ENCODE measurements at regions not wholly inside any gene's neighbourhood (a gene's known extent, or its start where the extent isn't known, plus 50 kb on each side); places are given as distances from the start of the nearest gene placed in this dataset.
A peak's percentile ranks its signal among the peaks of the same experiment; 100 is the strongest.

GRCh38 chr10:118838364-118838763 is 83.6 kb upstream of the CACUL1 start:
- no peak for DNase-seq

- no peak for DNase-seq
Measured at GRCh38 chr10:118839348-118839747, 84.6 kb upstream of the CACUL1 start.

GRCh38 chr10:118840071-118840775 is 85.5 kb upstream of the CACUL1 start:
- no peak for DNase-seq

DNA sequence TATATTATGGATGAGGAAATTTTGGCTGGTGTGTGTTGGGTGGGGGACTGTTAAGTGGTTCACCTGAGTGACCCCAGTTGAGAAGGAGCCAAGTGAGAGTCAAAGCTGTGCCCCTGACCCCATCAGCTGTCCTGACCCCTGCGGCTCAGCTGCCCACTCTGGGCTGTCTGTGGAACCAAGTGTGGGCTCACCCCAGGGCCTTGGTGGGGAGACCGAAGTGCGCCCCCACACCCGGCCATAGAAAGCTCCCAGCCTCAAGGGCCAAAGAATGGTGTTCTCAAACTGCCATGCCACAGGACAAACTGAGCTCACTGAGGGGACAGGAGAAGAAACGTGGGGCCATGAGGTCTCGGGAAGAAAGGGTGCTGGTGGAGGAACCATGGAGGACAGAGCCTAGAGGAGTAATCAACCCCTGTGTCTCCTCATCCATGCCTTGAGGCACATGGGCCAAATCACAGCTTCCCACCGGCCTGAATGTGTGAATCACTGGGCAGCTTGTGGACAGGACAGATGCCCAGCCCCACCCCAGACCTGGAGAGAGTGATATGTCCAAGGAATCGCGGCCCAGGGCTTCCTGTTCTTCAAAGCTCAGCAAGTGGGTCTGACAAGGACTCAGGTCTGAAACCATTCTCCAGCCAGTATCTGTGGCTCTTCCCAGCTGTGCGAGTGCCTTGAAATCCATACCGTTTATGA is 86.2 kb upstream of the CACUL1 start:
- no peak for DNase-seq

DNA sequence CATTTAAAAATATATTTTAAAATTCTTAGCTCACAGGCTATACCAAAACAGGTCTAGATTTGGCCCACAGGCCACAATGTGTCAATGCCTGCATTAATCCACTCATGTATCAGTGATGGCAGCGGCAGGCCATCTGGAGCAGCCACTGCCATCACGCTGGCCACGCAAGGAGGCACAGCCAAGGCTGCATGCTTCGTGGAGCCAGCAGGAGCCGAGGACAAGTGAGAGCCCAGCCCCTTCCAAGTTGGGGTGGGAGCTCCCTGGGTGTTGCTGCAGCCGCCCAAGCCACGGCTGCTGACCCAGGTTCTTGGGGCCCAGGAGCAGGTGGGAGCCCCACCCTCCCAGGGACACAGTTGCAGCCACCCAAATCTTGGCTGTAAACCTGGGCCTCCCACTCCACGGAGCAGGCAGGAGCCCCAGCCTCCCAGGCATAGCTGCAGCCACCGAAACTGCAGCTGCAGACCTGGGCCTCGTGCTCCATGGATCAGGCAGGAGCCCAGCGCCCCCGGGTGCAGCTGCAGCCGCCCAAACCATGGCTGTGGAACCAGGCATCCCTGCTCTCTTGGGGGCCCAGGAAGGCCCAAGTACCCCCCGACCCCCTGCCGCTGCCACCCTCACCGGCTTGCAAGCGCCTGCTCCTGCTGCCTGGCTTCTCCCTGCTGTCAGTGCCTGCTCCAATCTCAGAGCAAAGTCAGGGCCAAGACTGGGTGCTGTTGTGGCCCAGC is 87.3 kb upstream of the CACUL1 start:
- no peak for DNase-seq

DNA sequence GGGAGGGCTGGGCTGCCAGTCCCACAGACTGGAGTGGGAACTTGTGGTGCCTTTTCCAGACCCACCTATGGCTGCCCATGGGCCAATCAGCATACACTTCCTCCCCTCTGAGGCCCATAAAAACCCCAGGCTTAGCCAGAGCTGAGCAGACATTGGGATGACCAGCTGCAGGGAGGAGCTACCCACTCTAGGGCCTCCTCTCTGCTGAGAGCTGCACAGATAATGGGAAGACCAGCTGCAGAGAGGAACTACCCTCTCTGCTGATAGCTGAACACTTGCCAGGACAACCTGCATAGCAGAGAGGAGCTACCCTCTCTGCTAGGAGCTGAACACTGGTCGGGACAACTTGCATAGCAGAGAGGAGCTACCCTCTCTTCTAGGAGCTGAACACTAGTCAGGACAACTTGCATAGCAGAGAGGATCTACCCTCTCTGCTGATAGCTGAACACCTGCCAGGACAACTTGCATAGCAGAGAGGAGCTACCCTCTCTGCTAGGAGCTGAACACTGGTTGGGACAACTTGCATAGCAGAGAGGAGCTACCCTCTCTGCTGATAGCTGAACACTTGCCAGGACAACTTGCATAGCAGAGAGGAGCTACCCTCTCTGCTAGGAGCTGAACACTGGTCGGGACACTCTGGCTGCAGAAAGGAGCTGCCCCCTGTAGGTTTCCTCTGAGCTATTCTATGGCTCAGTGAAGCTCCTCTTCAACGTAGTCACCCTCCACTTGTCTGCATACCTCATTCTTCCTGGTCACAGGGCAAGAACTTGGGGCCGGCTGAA is 88.3 kb upstream of the CACUL1 start:
- DNase-seq: no peak

DNA sequence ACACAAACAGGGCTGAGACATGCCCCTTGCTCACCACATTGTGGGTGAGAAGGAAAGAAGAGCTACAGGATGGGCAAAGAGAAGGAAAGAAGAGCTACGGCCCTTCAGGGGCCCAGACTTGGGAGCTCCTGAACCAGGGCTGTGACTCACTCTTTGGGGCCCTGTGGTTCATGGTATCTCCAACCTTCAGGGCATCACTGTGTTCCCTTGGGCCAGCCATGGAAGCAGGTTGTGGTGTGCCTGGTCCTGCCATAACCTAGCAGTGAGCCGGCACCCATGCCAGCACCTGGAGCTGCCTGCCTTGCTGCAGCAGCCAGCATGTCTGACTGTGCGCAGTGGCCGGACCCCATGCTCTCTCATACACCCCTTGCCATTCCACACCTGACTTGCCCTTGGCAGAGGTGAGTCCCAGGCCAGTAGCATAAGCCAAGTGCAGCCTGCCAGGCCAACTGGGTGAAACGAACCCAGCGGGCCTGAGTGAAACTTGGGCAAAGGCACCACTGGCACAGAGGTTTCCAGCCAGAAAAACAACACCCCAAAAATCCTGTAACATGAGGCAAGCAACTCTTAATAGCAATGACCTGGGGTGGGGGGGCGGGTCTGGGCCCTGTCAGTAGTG is 89.0 kb upstream of the CACUL1 start:
- no peak for DNase-seq

- DNase-seq: no peak
Measured at GRCh38 chr10:118844731-118845521, 90.2 kb upstream of the CACUL1 start.

- DNase-seq: no peak
Measured at GRCh38 chr10:118845776-118846175, 91.0 kb upstream of the CACUL1 start.

- DNase-seq: peak; percentile 59
Measured at GRCh38 chr10:118850418-118851061, 95.8 kb upstream of the CACUL1 start.

- DNase-seq: no peak
Measured at GRCh38 chr10:118851062-118852035, 96.6 kb upstream of the CACUL1 start.

DNA sequence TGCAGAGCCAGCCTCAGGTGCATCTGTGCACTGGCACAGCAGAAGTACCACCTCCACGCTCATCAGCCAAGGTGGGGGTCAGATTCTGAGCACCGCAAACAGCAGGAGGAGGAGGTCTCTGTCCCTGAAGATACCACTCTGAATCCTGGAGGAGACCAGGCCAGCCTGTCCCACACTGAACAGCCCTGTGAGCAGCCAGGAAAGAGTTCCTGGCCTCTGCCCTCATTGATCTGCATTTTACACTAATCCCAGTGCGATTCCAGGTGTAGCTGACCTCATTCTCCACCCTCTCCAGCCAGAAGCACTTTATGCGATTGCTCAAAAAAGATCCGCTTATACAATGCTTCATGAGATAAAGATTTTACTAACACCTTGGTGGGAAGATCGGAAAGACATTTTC is 99.1 kb upstream of the CACUL1 start:
- DNase-seq: no peak

- no peak for DNase-seq
Measured at GRCh38 chr10:118856106-118856505, 101.3 kb upstream of the CACUL1 start.

DNA sequence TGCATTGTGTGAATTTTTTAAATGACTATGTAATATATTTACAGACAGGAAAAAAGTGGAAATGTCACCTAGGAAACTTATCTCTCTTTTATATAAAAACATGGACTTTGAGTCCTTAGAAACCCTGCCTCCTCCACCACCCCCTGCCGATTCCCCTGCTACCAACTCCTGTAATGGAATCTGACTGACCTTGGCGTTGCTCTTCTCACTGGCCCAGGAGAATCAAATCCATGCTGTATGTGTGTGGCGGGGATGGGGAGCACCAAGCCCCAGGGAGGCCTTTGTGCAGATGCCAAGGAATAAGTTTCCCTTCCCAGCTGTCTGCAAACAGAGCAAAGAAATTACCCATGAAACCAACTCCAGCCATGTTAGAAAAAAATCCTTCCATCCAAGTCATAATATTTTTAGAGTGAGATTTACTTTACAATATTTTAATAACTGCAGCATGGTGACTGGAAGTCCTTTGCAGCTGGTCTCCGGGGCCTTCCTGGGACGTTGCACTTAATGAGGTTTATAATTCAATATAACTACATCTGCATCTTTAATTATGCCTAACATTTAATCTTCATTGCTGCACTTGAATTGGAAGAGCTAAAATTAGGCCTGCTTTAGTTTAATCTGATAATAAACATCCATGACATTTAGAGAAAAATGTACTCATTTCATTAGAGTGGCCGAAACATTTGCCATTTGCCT is 111.4 kb upstream of the CACUL1 start:
- no peak for DNase-seq

DNA sequence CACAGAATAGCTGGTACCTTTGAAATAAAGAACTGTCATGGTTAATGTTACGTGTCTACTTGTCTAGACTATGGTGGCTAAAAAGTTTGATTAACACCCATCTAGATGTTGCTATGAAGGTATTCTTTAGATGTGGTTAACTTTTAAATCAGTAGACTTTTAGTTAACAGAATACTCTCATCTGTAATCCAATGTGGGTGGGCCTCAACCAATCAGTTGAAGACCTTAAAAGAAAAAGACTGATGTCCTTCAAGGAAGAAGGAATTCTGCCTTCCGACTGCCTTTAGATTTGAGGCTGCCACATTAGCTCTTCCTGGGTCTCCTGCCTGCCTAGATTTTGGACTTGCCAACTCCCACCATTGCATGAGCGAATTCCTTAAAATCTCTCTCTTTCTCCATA is 113.0 kb upstream of the CACUL1 start:
- no peak for DNase-seq

- no peak for DNase-seq
Measured at GRCh38 chr10:118868589-118868988, 113.8 kb upstream of the CACUL1 start.

DNA sequence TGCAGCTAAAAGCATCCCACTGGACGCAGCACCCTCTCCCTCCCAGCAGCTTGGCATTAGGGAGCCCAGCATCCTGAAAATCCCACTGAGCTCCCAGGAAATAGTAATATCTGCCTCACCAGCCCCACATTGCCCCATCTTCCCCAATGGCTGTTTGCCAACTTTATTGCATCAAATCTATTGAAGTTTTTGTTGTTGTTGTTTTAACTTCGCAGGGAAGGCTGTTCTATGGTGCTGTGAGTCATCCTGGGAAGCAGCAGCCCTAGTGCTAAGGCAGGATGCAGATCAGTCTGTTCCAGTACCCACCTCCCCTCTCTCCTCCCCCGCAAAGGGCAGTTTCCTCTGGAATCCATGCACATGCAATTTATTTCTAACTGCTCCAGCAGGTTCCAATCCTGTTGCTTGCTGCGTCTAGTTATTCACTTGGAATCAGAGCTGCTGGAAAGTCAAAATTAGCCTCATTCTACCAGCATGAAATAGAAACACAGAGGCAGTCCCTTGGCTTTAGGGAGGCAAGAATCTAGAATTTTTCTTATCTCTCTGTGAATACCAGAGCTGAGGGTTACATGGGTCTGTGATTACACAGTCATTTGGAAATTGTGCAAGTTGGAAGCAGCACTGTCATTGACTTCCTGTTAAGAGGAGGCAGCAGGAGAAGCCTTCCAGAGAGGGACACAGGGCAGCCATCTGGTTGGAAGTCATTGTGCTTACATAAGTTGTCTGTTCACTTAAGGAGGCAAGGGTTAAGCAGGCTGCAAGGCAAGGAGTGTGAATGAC is 115.9 kb upstream of the CACUL1 start:
- DNase-seq: no peak

DNA sequence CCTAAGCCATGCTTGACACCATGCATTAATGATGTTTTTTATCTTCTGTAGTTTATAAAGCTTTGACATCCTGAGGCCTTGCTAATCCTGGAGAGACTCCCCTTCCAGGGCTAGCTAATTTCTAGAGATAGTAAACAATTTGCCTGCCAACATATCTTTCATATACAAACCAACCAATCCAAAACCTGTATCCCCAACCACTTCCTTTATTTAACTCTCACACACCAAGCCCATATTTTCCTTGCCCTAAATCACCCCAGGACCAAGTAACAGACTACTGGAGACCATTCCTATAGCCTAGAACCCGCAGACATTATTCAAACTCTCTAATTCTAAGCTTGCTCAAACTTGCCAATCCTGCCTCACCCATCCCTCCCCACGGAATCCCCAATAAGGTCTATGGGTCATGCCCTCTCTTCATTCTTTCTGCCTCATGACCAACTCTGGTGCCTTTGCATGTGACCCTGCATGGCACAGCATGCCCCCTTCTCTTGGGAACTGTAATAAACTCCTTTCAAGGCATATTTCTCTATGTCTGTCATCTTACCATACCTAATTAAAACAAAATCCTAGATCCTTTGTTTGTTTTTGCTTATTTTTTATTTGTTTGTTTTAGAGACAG is 116.6 kb upstream of the CACUL1 start:
- DNase-seq: no peak
